Neural cell (in vitro differentiated cells): ENCODE measurements at regions not wholly inside any gene's neighbourhood (a gene's known extent, or its start where the extent isn't known, plus 50 kb on each side); places are given as distances from the start of the nearest gene placed in this dataset.

Source experiments
- H2AFZ ChIP-seq: fragments of 200-600, 300-800 bp; sonication (generic), shearing (Covaris generic); 2 replicates; pipeline ENCODE4 v1.6.0; 2014; ENCODE audit warnings: low read depth, mild to moderate bottlenecking, antibody characterized with exemption, low read length, moderate library complexity
- H3F3A ChIP-seq: fragments of 200-600 bp; shearing (Covaris generic); 2 replicates; pipeline ENCODE4 v1.6.1; 2016; ENCODE audit warnings: mild to moderate bottlenecking, moderate library complexity, mixed read lengths, antibody characterized with exemption, low read length; ENCODE audit not compliant: insufficient read depth, poor library complexity, severe bottlenecking
- H3K27ac ChIP-seq: fragments of 200-600, 300-800 bp; sonication (generic), shearing (Covaris generic); 2 replicates; pipeline ENCODE4 v1.5.1; 2014; ENCODE audit warnings: mild to moderate bottlenecking, low read length, moderate library complexity
- H3K27me3 ChIP-seq: fragments of 300-800, 200-600 bp; sonication (generic), shearing (Covaris generic); 2 replicates; pipeline ENCODE4 v1.6.0; 2014; ENCODE audit warnings: mild to moderate bottlenecking, low read depth, low read length, moderate library complexity; ENCODE audit not compliant: insufficient read depth
- H3K36me3 ChIP-seq: fragments of 300-800, 200-600 bp; sonication (generic), shearing (Covaris generic); 2 replicates; pipeline ENCODE4 v1.5.1; 2014; ENCODE audit warnings: mild to moderate bottlenecking, antibody characterized with exemption, low read length, moderate library complexity; ENCODE audit not compliant: insufficient read depth
- H3K4me2 ChIP-seq: fragments of 300-800, 200-600 bp; sonication (generic), shearing (Covaris generic); 2 replicates; pipeline ENCODE4 v1.6.0; 2014; ENCODE audit warnings: mild to moderate bottlenecking, low read length
- H3K4me3 ChIP-seq: fragments of 300-800, 200-600 bp; sonication (generic), shearing (Covaris generic); 2 replicates; pipeline ENCODE4 v1.5.1; 2014; ENCODE audit warnings: mild to moderate bottlenecking, low read length, moderate library complexity
- H3K79me2 ChIP-seq: fragments of 200-600 bp; shearing (Covaris generic); replicated peaks from 2 replicates; pipeline ENCODE4 v1.6.0; 2014; ENCODE audit warnings: mild to moderate bottlenecking, low read length, moderate library complexity; ENCODE audit not compliant: insufficient read depth
- H3K9ac ChIP-seq: fragments of 300-800, 200-600 bp; sonication (generic), shearing (Covaris generic); 2 replicates; pipeline ENCODE4 v1.6.1; 2016; ENCODE audit warnings: mild to moderate bottlenecking, low read length, mixed read lengths
- H3K9me2 ChIP-seq: fragments of 200-600 bp; shearing (Covaris generic); 2 replicates; pipeline ENCODE4 v1.6.1; 2016; ENCODE audit warnings: mild to moderate bottlenecking, low read length, mixed read lengths; ENCODE audit not compliant: insufficient read depth
- H3K9me3 ChIP-seq: fragments of 200-600, 300-800 bp; sonication (generic), shearing (Covaris generic); 2 replicates; pipeline ENCODE4 v1.6.1; 2016; ENCODE audit warnings: mild to moderate bottlenecking, mixed run types, low read length, moderate library complexity, mixed read lengths
- H4K20me1 ChIP-seq: fragments of 200-600 bp; shearing (Covaris generic); 2 replicates; pipeline ENCODE4 v1.6.1; 2016; ENCODE audit warnings: mild to moderate bottlenecking, mixed run types; ENCODE audit not compliant: insufficient read depth
- EP300 ChIP-seq: fragments of 450-650 bp; conservative IDR thresholded peaks from 2 replicates; pipeline ENCODE4 v1.6.1; 2014; ENCODE audit warnings: antibody characterized with exemption, mild to moderate bottlenecking, moderate library complexity; ENCODE audit not compliant: poor library complexity, severe bottlenecking
- EZH2 ChIP-seq: fragments of 200-600, 300-800 bp; shearing (Covaris generic), sonication (generic); IDR thresholded peaks from 2 replicates; pipeline ENCODE4 v1.6.1; 2014; ENCODE audit warnings: antibody characterized with exemption, low read length, borderline replicate concordance, mild to moderate bottlenecking; ENCODE audit not compliant: insufficient read depth, poor library complexity, severe bottlenecking
- MXI1 ChIP-seq: fragments of 450-650 bp; conservative IDR thresholded peaks from 2 replicates; pipeline ENCODE4 v1.6.1; 2014; ENCODE audit warnings: antibody characterized with exemption, mild to moderate bottlenecking; ENCODE audit not compliant: poor library complexity, severe bottlenecking
- POLR2AphosphoS5 ChIP-seq: IDR thresholded peaks from 2 replicates; pipeline ENCODE4 v1.6.1; 2012
- RAD21 ChIP-seq: fragments of 450-650 bp; conservative IDR thresholded peaks from 2 replicates; pipeline ENCODE4 v1.6.1; 2014; ENCODE audit warnings: antibody characterized with exemption, mild to moderate bottlenecking, moderate library complexity
- SMC3 ChIP-seq: fragments of 450-650 bp; conservative IDR thresholded peaks from 2 replicates; pipeline ENCODE4 v1.6.1; 2014; ENCODE audit warnings: antibody characterized with exemption, mild to moderate bottlenecking, moderate library complexity; ENCODE audit not compliant: poor library complexity
- TAF1 ChIP-seq: IDR thresholded peaks from 2 replicates; pipeline ENCODE4 v1.6.1; 2012; ENCODE audit warnings: low read depth
- TF ChIP-seq, protein P1 (sequence below): fragments of 450-650 bp; IDR thresholded peaks from 2 replicates; pipeline ENCODE4 v1.5.1; 2014; ENCODE audit warnings: antibody characterized with exemption, mild to moderate bottlenecking, moderate library complexity; ENCODE audit not compliant: poor library complexity, severe bottlenecking
- TF ChIP-seq, protein P2 (sequence below): IDR thresholded peaks from 2 replicates; pipeline ENCODE4 v1.6.1; 2012; ENCODE audit warnings: borderline replicate concordance

DNA sequence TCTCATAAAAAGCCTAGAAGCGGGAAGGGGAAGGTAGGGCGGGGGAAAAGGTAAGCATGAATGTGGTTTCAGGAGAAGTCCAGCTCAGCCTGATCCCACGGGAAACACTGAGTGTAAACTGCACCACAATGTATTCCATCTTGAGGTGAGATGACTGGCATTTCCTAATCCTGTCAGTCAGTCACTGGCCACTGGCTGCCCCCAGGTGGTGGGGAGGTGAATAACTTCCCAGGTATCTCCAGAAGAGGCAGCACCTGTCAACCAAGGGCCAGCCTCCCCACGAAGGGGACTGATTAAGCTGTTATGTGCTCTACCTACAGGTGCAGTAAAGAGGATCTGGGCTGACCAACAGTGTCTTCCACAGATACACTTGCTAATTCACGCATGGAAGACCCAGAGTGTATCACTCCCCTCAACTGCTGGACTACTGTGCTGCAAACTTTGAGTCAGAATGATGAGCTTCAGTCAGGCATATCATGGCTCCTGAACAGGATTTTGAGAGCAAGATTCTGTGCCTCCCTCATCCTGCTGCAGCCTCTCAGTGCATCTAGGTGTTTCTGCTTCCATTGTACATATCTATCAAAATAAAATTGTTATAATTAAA, 108.5 kb upstream of the CCL2 start:
- no peaks in the 10 kb centered on the region for H3K27me3 ChIP-seq
- no peaks in the 10 kb centered on the region for H3K9me2 ChIP-seq
- no peak overlapping the region for H3K4me3 ChIP-seq
- H3K36me3 ChIP-seq = no peaks in the 10 kb centered on the region
- no peak overlapping the region for H3K4me2 ChIP-seq
- H2AFZ ChIP-seq = no peak overlapping the region
- no peaks in the 10 kb centered on the region for H3K79me2 ChIP-seq
- no peak overlapping the region for H3K9ac ChIP-seq
- no peaks in the 10 kb centered on the region for H3K9me3 ChIP-seq
- no peaks in the 10 kb centered on the region for H3F3A ChIP-seq
- no peaks in the 10 kb centered on the region for H4K20me1 ChIP-seq
- H3K27ac ChIP-seq = no peak overlapping the region
- TF ChIP-seq EZH2 (no peak), POLR2AphosphoS5 (no peak), RAD21 (peak; percentile 74), EP300 (no peak), SMC3 (peak; percentile 81)
- TF ChIP-seq, protein P1, sequence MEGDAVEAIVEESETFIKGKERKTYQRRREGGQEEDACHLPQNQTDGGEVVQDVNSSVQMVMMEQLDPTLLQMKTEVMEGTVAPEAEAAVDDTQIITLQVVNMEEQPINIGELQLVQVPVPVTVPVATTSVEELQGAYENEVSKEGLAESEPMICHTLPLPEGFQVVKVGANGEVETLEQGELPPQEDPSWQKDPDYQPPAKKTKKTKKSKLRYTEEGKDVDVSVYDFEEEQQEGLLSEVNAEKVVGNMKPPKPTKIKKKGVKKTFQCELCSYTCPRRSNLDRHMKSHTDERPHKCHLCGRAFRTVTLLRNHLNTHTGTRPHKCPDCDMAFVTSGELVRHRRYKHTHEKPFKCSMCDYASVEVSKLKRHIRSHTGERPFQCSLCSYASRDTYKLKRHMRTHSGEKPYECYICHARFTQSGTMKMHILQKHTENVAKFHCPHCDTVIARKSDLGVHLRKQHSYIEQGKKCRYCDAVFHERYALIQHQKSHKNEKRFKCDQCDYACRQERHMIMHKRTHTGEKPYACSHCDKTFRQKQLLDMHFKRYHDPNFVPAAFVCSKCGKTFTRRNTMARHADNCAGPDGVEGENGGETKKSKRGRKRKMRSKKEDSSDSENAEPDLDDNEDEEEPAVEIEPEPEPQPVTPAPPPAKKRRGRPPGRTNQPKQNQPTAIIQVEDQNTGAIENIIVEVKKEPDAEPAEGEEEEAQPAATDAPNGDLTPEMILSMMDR = peak; percentile 69

DNA sequence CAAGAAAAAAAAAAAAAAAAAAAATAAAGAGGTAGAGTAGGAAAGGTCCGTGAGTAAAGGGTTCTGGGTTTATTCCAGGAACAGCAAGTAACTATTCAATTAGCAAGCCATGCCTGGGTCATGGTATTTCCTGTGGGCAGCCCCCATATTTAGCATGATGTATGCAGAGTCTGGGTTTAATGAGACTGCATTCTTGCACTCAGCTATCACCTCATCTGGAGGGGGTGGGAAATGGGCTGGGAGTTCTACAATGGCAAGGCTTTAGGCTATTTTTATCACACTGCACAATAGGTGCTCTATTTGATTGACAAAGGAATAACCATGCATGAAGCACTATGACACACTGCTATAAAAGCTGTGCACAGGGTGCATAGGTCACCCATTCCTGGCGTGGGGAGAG, 104.0 kb upstream of the CCL2 start:
- no peak overlapping the region for H3K4me3 ChIP-seq

More for the DNA sequence above, 104.0 kb upstream of the CCL2 start:
- TF ChIP-seq MXI1 = no peak
- no peak for TF ChIP-seq SMC3
- TF ChIP-seq RAD21 = no peak
- TF ChIP-seq, protein P1 = no peak
- no peak for TF ChIP-seq EZH2
- TF ChIP-seq EP300 = no peak
- no peak for TF ChIP-seq POLR2AphosphoS5
- no peak for TF ChIP-seq TAF1
- TF ChIP-seq, protein P2, sequence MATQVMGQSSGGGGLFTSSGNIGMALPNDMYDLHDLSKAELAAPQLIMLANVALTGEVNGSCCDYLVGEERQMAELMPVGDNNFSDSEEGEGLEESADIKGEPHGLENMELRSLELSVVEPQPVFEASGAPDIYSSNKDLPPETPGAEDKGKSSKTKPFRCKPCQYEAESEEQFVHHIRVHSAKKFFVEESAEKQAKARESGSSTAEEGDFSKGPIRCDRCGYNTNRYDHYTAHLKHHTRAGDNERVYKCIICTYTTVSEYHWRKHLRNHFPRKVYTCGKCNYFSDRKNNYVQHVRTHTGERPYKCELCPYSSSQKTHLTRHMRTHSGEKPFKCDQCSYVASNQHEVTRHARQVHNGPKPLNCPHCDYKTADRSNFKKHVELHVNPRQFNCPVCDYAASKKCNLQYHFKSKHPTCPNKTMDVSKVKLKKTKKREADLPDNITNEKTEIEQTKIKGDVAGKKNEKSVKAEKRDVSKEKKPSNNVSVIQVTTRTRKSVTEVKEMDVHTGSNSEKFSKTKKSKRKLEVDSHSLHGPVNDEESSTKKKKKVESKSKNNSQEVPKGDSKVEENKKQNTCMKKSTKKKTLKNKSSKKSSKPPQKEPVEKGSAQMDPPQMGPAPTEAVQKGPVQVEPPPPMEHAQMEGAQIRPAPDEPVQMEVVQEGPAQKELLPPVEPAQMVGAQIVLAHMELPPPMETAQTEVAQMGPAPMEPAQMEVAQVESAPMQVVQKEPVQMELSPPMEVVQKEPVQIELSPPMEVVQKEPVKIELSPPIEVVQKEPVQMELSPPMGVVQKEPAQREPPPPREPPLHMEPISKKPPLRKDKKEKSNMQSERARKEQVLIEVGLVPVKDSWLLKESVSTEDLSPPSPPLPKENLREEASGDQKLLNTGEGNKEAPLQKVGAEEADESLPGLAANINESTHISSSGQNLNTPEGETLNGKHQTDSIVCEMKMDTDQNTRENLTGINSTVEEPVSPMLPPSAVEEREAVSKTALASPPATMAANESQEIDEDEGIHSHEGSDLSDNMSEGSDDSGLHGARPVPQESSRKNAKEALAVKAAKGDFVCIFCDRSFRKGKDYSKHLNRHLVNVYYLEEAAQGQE = no peak
- Histone ChIP-seq H3K79me2 (no peaks in the 10 kb centered on the region), H3K27me3 (peaks cover 4% of the 10 kb centered on the region), H3K9ac (no peak overlapping the region), H3K9me2 (no peaks in the 10 kb centered on the region), H4K20me1 (no peaks in the 10 kb centered on the region), H3K36me3 (no peaks in the 10 kb centered on the region), H2AFZ (no peak overlapping the region), H3F3A (no peaks in the 10 kb centered on the region), H3K27ac (no peak overlapping the region), H3K4me2 (no peak overlapping the region), H3K9me3 (no peaks in the 10 kb centered on the region)
